Endothelial cell (in vitro differentiated cells): ENCODE measurements at regions not wholly inside any gene's neighbourhood (a gene's known extent, or its start where the extent isn't known, plus 50 kb on each side); places are given as distances from the start of the nearest gene placed in this dataset.

Experiments
- DNase-seq: peaks from one replicate; pipeline ENCODE4 v3.0.0; 2021; ENCODE audit warnings: low spot score
- H3K27ac Mint-ChIP-seq: one replicate; pipeline ENCODE4 v1.8.0; 2021; ENCODE audit warnings: mixed read lengths, inconsistent platforms; ENCODE audit not compliant: unreplicated experiment
- H3K27me3 Mint-ChIP-seq: one replicate; pipeline ENCODE4 v1.8.0; 2021; ENCODE audit warnings: mild to moderate bottlenecking, moderate library complexity, mixed read lengths, inconsistent platforms; ENCODE audit not compliant: unreplicated experiment
- H3K36me3 Mint-ChIP-seq: one replicate; pipeline ENCODE4 v1.8.0; 2021; ENCODE audit warnings: mild to moderate bottlenecking, low read depth, mixed read lengths, inconsistent platforms; ENCODE audit not compliant: unreplicated experiment
- H3K4me1 Mint-ChIP-seq: one replicate; pipeline ENCODE4 v1.8.0; 2021; ENCODE audit warnings: mild to moderate bottlenecking, mixed read lengths, inconsistent platforms; ENCODE audit not compliant: unreplicated experiment
- H3K4me3 Mint-ChIP-seq: one replicate; pipeline ENCODE4 v1.8.0; 2021; ENCODE audit warnings: mild to moderate bottlenecking, mixed read lengths, inconsistent platforms; ENCODE audit not compliant: unreplicated experiment
- H3K9me3 Mint-ChIP-seq: one replicate; pipeline ENCODE4 v1.8.0; 2021; ENCODE audit warnings: mixed read lengths, inconsistent platforms; ENCODE audit not compliant: unreplicated experiment
- TF ChIP-seq, protein P1 (sequence below): fragments of 200-600 bp; sonication (generic); IDR thresholded peaks from one replicate; pipeline ENCODE4 v1.5.0; 2021; ENCODE audit warnings: antibody characterized with exemption; ENCODE audit not compliant: unreplicated experiment

DNA sequence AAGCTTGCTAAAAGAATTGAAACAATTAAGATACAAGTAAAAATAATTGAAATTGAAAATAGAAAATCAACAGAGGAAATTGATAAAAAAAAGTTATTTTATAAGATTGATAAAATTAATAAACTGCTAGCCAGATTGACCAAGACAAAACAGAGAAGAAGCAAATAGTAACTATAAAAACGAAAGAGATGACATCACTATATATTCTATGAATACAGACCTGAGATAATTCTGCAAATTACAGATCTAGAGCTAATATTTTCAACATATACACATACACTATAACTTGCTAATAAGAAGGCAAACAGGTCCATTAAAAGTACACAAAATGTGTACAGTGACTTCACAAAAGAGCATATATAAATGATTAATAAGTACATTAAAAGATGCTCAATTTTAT, 90.1 kb upstream of the RNPC3 start:
- no peak overlapping the region for H3K4me3 Mint-ChIP-seq
- no peaks in the 10 kb centered on the region for H3K4me1 Mint-ChIP-seq
- H3K36me3 Mint-ChIP-seq: no peaks in the 10 kb centered on the region
- TF ChIP-seq, protein P1, sequence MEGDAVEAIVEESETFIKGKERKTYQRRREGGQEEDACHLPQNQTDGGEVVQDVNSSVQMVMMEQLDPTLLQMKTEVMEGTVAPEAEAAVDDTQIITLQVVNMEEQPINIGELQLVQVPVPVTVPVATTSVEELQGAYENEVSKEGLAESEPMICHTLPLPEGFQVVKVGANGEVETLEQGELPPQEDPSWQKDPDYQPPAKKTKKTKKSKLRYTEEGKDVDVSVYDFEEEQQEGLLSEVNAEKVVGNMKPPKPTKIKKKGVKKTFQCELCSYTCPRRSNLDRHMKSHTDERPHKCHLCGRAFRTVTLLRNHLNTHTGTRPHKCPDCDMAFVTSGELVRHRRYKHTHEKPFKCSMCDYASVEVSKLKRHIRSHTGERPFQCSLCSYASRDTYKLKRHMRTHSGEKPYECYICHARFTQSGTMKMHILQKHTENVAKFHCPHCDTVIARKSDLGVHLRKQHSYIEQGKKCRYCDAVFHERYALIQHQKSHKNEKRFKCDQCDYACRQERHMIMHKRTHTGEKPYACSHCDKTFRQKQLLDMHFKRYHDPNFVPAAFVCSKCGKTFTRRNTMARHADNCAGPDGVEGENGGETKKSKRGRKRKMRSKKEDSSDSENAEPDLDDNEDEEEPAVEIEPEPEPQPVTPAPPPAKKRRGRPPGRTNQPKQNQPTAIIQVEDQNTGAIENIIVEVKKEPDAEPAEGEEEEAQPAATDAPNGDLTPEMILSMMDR: no peak
- DNase-seq: no peak
- no peaks in the 10 kb centered on the region for H3K9me3 Mint-ChIP-seq
- no peak overlapping the region for H3K27ac Mint-ChIP-seq
- H3K27me3 Mint-ChIP-seq: no peaks in the 10 kb centered on the region

DNA sequence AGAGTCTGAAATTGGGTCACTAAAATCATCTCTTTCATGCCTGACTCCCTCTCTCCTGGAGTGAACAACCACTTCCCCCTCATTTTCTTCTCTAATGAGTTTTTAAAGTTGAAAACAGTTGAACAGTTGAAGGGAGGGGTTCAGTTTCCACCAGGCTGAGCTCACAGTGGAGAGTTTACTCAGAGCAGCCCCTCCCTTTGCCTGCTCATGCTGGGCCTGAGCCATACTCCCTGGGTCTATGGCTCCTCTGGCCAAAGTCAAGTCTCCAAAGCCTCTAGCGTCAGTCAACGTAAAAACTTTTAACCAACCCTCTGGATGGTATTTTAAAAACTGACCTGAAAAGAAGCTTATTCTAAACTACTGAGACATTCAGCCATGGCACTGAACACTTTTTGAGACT, 100.8 kb upstream of the RNPC3 start:
- Mint-ChIP-seq H3K9me3 (no peaks in the 10 kb centered on the region), H3K36me3 (no peaks in the 10 kb centered on the region), H3K4me3 (no peak overlapping the region), H3K27me3 (peaks cover 2% of the 10 kb centered on the region), H3K4me1 (no peaks in the 10 kb centered on the region), H3K27ac (no peak overlapping the region)
- DNase-seq: no peak
- TF ChIP-seq, protein P1: no peak

DNA sequence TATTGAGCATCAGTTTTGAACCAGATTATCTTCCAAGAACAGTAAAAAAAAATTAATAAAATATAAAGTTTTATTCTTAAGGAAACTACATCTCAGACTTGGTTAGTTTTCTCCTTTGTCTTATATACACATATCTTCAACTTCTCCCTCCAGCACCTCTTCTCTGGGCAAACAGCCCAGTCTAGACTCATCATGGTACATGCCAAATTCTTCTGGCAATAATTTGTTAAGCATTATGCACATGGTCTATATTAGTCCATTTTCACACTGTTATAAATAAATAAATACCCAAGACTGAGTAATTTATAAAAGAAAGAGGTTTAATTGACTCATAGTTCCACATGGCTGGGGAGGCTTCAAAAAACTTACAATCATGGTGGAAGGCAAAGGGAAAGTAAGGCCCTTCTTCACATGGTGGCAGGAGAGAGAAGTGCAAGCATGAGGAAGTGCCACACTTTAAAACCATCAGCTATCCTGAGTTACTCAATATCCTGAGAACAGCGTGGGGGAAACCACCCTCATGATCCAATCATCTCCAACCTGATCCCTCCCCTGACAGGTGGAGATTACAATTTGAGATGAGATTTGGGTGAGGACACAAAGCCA, 108.7 kb upstream of the RNPC3 start:
- H3K36me3 Mint-ChIP-seq: no peaks in the 10 kb centered on the region
- no peaks in the 10 kb centered on the region for H3K9me3 Mint-ChIP-seq
- H3K4me1 Mint-ChIP-seq: no peaks in the 10 kb centered on the region
- TF ChIP-seq, protein P1: no peak
- H3K4me3 Mint-ChIP-seq: no peak overlapping the region
- no peak overlapping the region for H3K27ac Mint-ChIP-seq
- H3K27me3 Mint-ChIP-seq: no peaks in the 10 kb centered on the region
- DNase-seq: no peak

DNA sequence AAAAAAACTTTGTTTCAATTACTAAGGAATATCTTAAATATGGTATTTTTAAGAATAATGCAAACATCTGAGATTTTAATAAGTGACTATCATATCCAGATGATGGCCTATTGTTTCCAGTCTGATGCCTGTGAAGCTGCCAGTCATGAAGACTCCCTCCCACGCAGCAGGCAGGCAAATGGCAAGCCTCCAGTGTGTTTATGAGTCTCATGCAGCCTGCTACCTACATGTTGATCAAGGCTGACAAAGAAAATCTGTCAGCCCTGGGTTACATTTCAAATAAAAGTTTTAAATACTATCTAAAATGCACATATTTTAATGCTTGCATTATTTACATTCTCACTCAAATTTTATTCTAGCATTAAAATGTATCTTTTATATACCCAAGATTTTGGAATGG, 137.6 kb upstream of the RNPC3 start:
- TF ChIP-seq, protein P1: no peak
- no peak overlapping the region for H3K27ac Mint-ChIP-seq
- H3K27me3 Mint-ChIP-seq: no peaks in the 10 kb centered on the region
- H3K36me3 Mint-ChIP-seq: no peaks in the 10 kb centered on the region
- H3K4me3 Mint-ChIP-seq: no peak overlapping the region
- no peaks in the 10 kb centered on the region for H3K9me3 Mint-ChIP-seq
- H3K4me1 Mint-ChIP-seq: no peaks in the 10 kb centered on the region
- no peak for DNase-seq

DNA sequence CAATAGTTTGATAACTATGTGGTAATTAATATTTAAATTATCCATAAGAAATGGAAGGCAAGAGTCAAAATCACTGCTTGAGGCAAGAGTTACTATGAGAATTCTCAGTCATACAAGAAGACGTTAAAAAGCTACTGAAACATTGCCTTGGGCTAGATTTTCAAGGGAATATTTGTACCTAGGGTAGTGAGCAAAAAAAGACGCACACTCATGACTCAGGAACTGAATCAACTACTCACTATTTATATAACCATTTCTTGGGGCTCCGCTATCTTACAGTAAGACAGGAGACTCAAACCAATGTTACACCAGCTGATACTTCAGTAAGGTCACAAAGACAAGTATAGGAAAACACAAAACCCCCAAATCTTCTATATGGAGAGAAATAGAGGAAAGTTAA, 151.5 kb upstream of the RNPC3 start:
- Mint-ChIP-seq H3K27me3 (no peaks in the 10 kb centered on the region), H3K4me1 (no peaks in the 10 kb centered on the region), H3K36me3 (no peaks in the 10 kb centered on the region), H3K4me3 (no peak overlapping the region), H3K9me3 (no peaks in the 10 kb centered on the region), H3K27ac (no peak overlapping the region)
- TF ChIP-seq, protein P1: no peak
- DNase-seq: no peak
